ENCODE measurements at regions not wholly inside any gene's neighbourhood (a gene's known extent, or its start where the extent isn't known, plus 50 kb on each side); places are given as distances from the start of the nearest gene placed in this dataset.
A peak's percentile ranks its signal among the peaks of the same experiment; 100 is the strongest.

DNA sequence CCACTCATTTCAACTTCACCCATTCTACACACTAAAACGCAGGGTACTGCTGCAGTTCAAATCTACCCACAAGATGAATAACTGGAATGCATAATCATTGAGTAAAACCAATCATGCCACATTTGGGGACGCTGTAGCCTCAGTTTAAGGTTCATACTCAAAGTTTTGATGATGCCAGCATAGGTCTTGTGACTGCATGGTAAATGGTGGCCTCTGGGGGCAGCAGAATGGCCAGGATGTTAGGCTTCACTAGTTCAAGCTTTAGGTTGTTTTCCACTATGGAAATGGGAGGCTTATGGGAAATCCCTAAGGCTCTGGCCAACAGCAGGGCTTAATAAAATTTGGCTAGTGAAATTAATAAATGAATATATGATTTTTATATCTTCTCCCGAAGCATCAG lies 104.3 kb upstream of the TSC22D2 start:
- TF ChIP-seq, protein P1, sequence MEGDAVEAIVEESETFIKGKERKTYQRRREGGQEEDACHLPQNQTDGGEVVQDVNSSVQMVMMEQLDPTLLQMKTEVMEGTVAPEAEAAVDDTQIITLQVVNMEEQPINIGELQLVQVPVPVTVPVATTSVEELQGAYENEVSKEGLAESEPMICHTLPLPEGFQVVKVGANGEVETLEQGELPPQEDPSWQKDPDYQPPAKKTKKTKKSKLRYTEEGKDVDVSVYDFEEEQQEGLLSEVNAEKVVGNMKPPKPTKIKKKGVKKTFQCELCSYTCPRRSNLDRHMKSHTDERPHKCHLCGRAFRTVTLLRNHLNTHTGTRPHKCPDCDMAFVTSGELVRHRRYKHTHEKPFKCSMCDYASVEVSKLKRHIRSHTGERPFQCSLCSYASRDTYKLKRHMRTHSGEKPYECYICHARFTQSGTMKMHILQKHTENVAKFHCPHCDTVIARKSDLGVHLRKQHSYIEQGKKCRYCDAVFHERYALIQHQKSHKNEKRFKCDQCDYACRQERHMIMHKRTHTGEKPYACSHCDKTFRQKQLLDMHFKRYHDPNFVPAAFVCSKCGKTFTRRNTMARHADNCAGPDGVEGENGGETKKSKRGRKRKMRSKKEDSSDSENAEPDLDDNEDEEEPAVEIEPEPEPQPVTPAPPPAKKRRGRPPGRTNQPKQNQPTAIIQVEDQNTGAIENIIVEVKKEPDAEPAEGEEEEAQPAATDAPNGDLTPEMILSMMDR (IDR thresholded peaks at IDR 0.05): peak in 2 of 6 experiments; percentile 22 to 32
- TF ChIP-seq POLR2A (IDR thresholded peaks at IDR 0.05): no peak
